SK-N-SH (cell line): ENCODE measurements at regions not wholly inside any gene's neighbourhood (a gene's known extent, or its start where the extent isn't known, plus 50 kb on each side); places are given as distances from the start of the nearest gene placed in this dataset.

Source experiments
- CTCF ChIA-PET: fragments of 300-600, 350-600 bp; formaldehyde crosslinking; extraction: SDS; loops from one replicate; lab custom pipeline; 2021; lab: Yijun Ruan, JAX
- POLR2A ChIA-PET: fragments of 350-600 bp; sonication (Branson Sonifier 250); formaldehyde crosslinking; extraction: SDS; loops from one replicate; lab custom pipeline; 2020; ENCODE audit warnings: antibody characterized with exemption, inconsistent platforms; lab: Yijun Ruan, JAX
- DNase-seq: peaks from one replicate; pipeline ENCODE4 v3.0.0; 2012
- H2AFZ ChIP-seq: fragments of 200-600 bp; sonication (generic); 2 replicates; pipeline ENCODE4 v1.8.1; 2016; ENCODE audit warnings: antibody characterized with exemption, mild to moderate bottlenecking, low read depth
- H3F3A ChIP-seq: fragments of 200-600 bp; sonication (generic); replicated peaks from 2 replicates; pipeline ENCODE3; 2016; ENCODE audit warnings: antibody characterized with exemption, mild to moderate bottlenecking; ENCODE audit not compliant: insufficient read depth
- H3K27ac ChIP-seq, 2 experiments: fragments of 200-500 bp in 1 of 2; fragments of 200-600 bp in 1 of 2; sonication (Bioruptor generic) in 1 of 2; sonication (generic), shearing (Covaris generic) in 1 of 2; 2 replicates each; pipeline versions ENCODE4 v1.5.1 to v1.6.1; 2014 to 2016; ENCODE audit warnings: low read depth in 2 of 2, inconsistent platforms in 1 of 2, low read length in 1 of 2, mild to moderate bottlenecking in 1 of 2, mixed read lengths in 1 of 2
- H3K27me3 ChIP-seq: fragments of 200-600 bp; sonication (generic), shearing (Covaris generic); 2 replicates; pipeline ENCODE4 v1.6.1; 2016; ENCODE audit warnings: mixed run types; ENCODE audit not compliant: insufficient read depth
- H3K36me3 ChIP-seq, 2 experiments: fragments of 200-500 bp in 1 of 2; fragments of 200-600 bp in 1 of 2; sonication (Bioruptor generic) in 1 of 2; sonication (generic) in 1 of 2; replicated peaks in 1 of 2; 2 replicates each; pipeline versions ENCODE3 to v1.5.1; 2014 to 2016; ENCODE audit warnings: low read length in 1 of 2, mild to moderate bottlenecking in 1 of 2; ENCODE audit not compliant: insufficient read depth in 2 of 2, control insufficient read depth in 1 of 2
- H3K4me1 ChIP-seq, 2 experiments: fragments of 200-500 bp in 1 of 2; fragments of 200-600 bp in 1 of 2; sonication (Bioruptor generic) in 1 of 2; sonication (generic), shearing (Covaris generic) in 1 of 2; 2 replicates each; pipeline versions ENCODE4 v1.5.1 to v1.6.1; 2014 to 2016; ENCODE audit warnings: low read depth in 1 of 2, low read length in 1 of 2, mixed run types in 1 of 2; ENCODE audit not compliant: insufficient read depth in 2 of 2, control insufficient read depth in 1 of 2
- H3K4me2 ChIP-seq: fragments of 200-600 bp; sonication (generic), shearing (Covaris generic); 2 replicates; pipeline ENCODE4 v1.6.1; 2017; ENCODE audit warnings: mixed run types
- H3K4me3 ChIP-seq, 2 experiments: fragments of 200-500 bp in 1 of 2; fragments of 200-600 bp in 1 of 2; sonication (Bioruptor generic) in 1 of 2; sonication (generic), shearing (Covaris generic) in 1 of 2; 2 replicates each; pipeline versions ENCODE4 v1.5.1 to v1.8.1; 2014 to 2016; ENCODE audit warnings: low read depth in 2 of 2, inconsistent platforms in 1 of 2, low read length in 1 of 2, mild to moderate bottlenecking in 1 of 2, mixed read lengths in 1 of 2, moderate library complexity in 1 of 2
- H3K79me2 ChIP-seq: fragments of 200-600 bp; sonication (generic); 2 replicates; pipeline ENCODE4 v1.8.1; 2017; ENCODE audit warnings: mild to moderate bottlenecking; ENCODE audit not compliant: insufficient read depth
- H3K9ac ChIP-seq: fragments of 200-600 bp; sonication (generic); 2 replicates; pipeline ENCODE4 v1.6.1; 2017; ENCODE audit warnings: mixed run types
- H3K9me2 ChIP-seq: fragments of 200-600 bp; sonication (generic); 2 replicates; pipeline ENCODE4 v1.6.1; 2017; ENCODE audit warnings: mixed run types
- H3K9me3 ChIP-seq: fragments of 200-600 bp; sonication (generic); 2 replicates; pipeline ENCODE4 v1.6.1; 2017; ENCODE audit warnings: mixed run types, mild to moderate bottlenecking, moderate library complexity
- H4K20me1 ChIP-seq: fragments of 200-600 bp; sonication (generic); 2 replicates; pipeline ENCODE4 v1.6.1; 2017; ENCODE audit warnings: mild to moderate bottlenecking, mixed run types; ENCODE audit not compliant: insufficient read depth
- CHD2 ChIP-seq: fragments of 150-350 bp; IDR thresholded peaks from 2 replicates; pipeline ENCODE4 v1.6.1; 2018; ENCODE audit warnings: low read length; ENCODE audit not compliant: partially characterized antibody
- EP300 ChIP-seq, 2 experiments: IDR thresholded peaks; 2 replicates each; pipeline versions ENCODE4 v1.4.0 to v1.6.1; 2012; ENCODE audit warnings: borderline replicate concordance in 1 of 2, low read depth in 1 of 2, low read length in 1 of 2
- EZH2phosphoT487 ChIP-seq: fragments of 200-600 bp; sonication (generic); IDR thresholded peaks from 2 replicates; pipeline ENCODE4 v1.6.1; 2017; ENCODE audit warnings: low read depth, mixed run types, mild to moderate bottlenecking, antibody characterized with exemption, moderate library complexity, borderline replicate concordance
- FOSL2 ChIP-seq: IDR thresholded peaks from 2 replicates; pipeline ENCODE4 v1.4.0; 2012; ENCODE audit warnings: low read depth, mild to moderate bottlenecking, moderate library complexity, borderline replicate concordance
- FOXM1 ChIP-seq: IDR thresholded peaks from 2 replicates; pipeline ENCODE4 v1.4.0; 2012; ENCODE audit warnings: low read depth, mild to moderate bottlenecking
- GABPA ChIP-seq: IDR thresholded peaks from 2 replicates; pipeline ENCODE4 v1.4.0; 2012; ENCODE audit warnings: low read depth, mild to moderate bottlenecking
- GATA2 ChIP-seq: sonication (generic); formaldehyde crosslinking; IDR thresholded peaks from 2 replicates; pipeline ENCODE4 v1.5.0; 2020; ENCODE audit warnings: mild to moderate bottlenecking, missing genetic modification reagents
- JUND ChIP-seq: IDR thresholded peaks from 2 replicates; pipeline ENCODE4 v1.4.0; 2012
- MEF2A ChIP-seq: IDR thresholded peaks from 2 replicates; pipeline ENCODE4 v1.4.0; 2012; ENCODE audit warnings: low read depth, borderline replicate concordance
- MXI1 ChIP-seq: IDR thresholded peaks from 2 replicates; pipeline ENCODE4 v1.6.1; 2012; ENCODE audit warnings: mild to moderate bottlenecking, low read depth, low read length, improper control_type of control experiment
- NFIC ChIP-seq: IDR thresholded peaks from 2 replicates; pipeline ENCODE4 v1.4.0; 2012; ENCODE audit warnings: borderline replicate concordance
- NRF1 ChIP-seq: IDR thresholded peaks from 2 replicates; pipeline ENCODE4 v1.6.1; 2012; ENCODE audit warnings: low read depth, mild to moderate bottlenecking, low read length
- POLR2AphosphoS5 ChIP-seq: IDR thresholded peaks from 2 replicates; pipeline ENCODE4 v1.6.1; 2012; ENCODE audit warnings: low read depth, low read length
- RCOR1 ChIP-seq: fragments of 150-350 bp; IDR thresholded peaks from 2 replicates; pipeline ENCODE4 v1.6.1; 2017; ENCODE audit warnings: antibody characterized with exemption, low read length
- RFX5 ChIP-seq: IDR thresholded peaks from 2 replicates; pipeline ENCODE4 v1.6.1; 2012; ENCODE audit warnings: mild to moderate bottlenecking, improper control_type of control experiment, low read length
- RXRA ChIP-seq: IDR thresholded peaks from 2 replicates; pipeline ENCODE4 v1.4.0; 2012; ENCODE audit warnings: low read depth, mild to moderate bottlenecking, borderline replicate concordance
- SIN3A ChIP-seq: IDR thresholded peaks from 2 replicates; pipeline ENCODE4 v1.6.1; 2012; ENCODE audit warnings: low read depth, mild to moderate bottlenecking, low read length, moderate library complexity, borderline replicate concordance
- SMC3 ChIP-seq: IDR thresholded peaks from 2 replicates; pipeline ENCODE4 v1.6.1; 2012; ENCODE audit warnings: low read depth, low read length, improper control_type of control experiment
- TAF1 ChIP-seq: IDR thresholded peaks from 2 replicates; pipeline ENCODE4 v1.6.1; 2012; ENCODE audit warnings: low read depth, mild to moderate bottlenecking, low read length, moderate library complexity, borderline replicate concordance
- TCF12 ChIP-seq: IDR thresholded peaks from 2 replicates; pipeline ENCODE4 v1.4.0; 2012
- TEAD4 ChIP-seq: IDR thresholded peaks from 2 replicates; pipeline ENCODE4 v1.4.0; 2012; ENCODE audit warnings: mild to moderate bottlenecking, borderline replicate concordance; ENCODE audit not compliant: insufficient read depth
- WGBS: methylation state at CpG from one replicate; pipeline ENCODE4 v1.1.6; 2017; ENCODE audit warnings: low lambda C conversion rate; 5-methylcytosine and 5-hydroxymethylcytosine counted together
- TF ChIP-seq, protein P1 (sequence below): IDR thresholded peaks from 2 replicates; pipeline ENCODE4; 2012
- TF ChIP-seq, protein P2 (sequence below): IDR thresholded peaks from 2 replicates; pipeline ENCODE4 v1.4.0; 2012; ENCODE audit warnings: low read depth
- TF ChIP-seq, protein P3 (sequence below): IDR thresholded peaks from 2 replicates; pipeline ENCODE4 v1.4.0; 2012; ENCODE audit warnings: low read depth, borderline replicate concordance

DNA sequence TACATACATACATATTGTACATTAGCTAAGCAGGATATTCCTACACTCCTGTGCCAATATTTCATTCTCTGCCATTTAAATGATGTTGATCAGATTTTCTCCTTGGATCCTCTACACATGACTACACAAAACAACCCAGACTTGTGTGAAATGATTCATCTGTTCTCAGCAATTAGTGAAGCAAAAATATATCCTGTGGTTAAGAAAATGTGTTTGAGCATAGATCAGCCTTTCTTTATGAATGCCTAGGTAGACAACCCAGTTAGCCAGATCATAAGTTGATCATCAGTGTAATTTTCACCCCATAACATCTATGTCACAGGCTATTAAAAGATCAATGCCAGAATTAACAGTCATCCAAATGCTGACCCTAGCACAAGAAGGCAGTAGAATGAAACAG, 275.2 kb upstream of the EDNRB start:
- CTCF ChIA-PET, result interaction anchor here (1.4 kb wide), 1 partner anchor 15 kb away, joined by 5 read pairs; no protein-coding TSS in a partner anchor
- DNase-seq, result no peak
- no peaks in the 10 kb centered on the region for H3K9me3 ChIP-seq
- no peaks in the 10 kb centered on the region for H4K20me1 ChIP-seq
- H3K36me3 ChIP-seq, result no peaks in the 10 kb centered on the region
- no peak overlapping the region for H3K9ac ChIP-seq
- H2AFZ ChIP-seq, result no peak overlapping the region; the same call in 1 of the 2 replicates
- no peaks in the 10 kb centered on the region for H3K27me3 ChIP-seq
- no peak overlapping the region for H3K4me3 ChIP-seq
- no peak overlapping the region; a peak in 1 of 4 replicates for H3K27ac ChIP-seq
- H3K79me2 ChIP-seq, result no peaks in the 10 kb centered on the region
- H3K9me2 ChIP-seq, result no peaks in the 10 kb centered on the region; the same call in 1 of the 2 replicates
- H3F3A ChIP-seq, result peaks cover 6% of the 10 kb centered on the region
- TF ChIP-seq FOSL2, result no peak
- no peak for TF ChIP-seq NRF1
- no peak for TF ChIP-seq POLR2AphosphoS5
- TF ChIP-seq SMC3, result no peak
- TF ChIP-seq SIN3A, result no peak
- no peak for TF ChIP-seq RFX5
- TF ChIP-seq MEF2A, result no peak
- no peak for TF ChIP-seq MXI1
- TF ChIP-seq TAF1, result no peak
- no peak for TF ChIP-seq GATA2 (CRISPR knock-in tag)
- no peak for TF ChIP-seq CHD2
- H3K4me2 ChIP-seq, result no peak overlapping the region
- H3K4me1 ChIP-seq, result peaks cover 0 to 28% of the 10 kb centered on the region in 2 experiments; a peak in 1 of 4 replicates
- POLR2A ChIA-PET, result no interaction called here

DNA sequence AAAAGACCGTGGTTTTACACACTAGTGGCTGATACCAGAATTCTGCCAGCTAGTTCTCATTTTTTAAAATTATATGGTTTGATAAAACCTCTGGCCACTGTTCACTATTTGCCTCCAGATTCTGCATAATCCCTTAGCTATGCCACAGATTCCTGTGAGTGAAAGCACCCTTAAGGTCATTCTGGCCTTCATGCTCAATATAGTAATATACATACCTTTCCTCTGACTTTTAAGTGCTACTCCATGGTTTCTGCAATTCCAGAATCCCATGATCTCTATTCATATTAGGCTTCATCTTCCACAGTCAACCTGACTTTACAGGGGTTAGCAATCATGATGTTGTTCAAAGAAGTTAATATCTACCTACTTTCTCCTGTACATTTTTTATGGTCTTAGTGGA, 274.1 kb upstream of the EDNRB start:
- H3K9ac ChIP-seq, result no peak overlapping the region
- no peaks in the 10 kb centered on the region for H3K36me3 ChIP-seq
- H3K4me2 ChIP-seq, result no peak overlapping the region
- H3F3A ChIP-seq, result peaks cover 6% of the 10 kb centered on the region
- H3K4me1 ChIP-seq, result peaks cover 0 to 28% of the 10 kb centered on the region in 2 experiments; a peak in 1 of 4 replicates
- H3K27ac ChIP-seq, result no peak overlapping the region; a peak in 1 of 4 replicates
- H3K9me3 ChIP-seq, result no peaks in the 10 kb centered on the region
- no peak overlapping the region for H3K4me3 ChIP-seq
- H2AFZ ChIP-seq, result no peak overlapping the region
- DNase-seq, result no peak
- CTCF ChIA-PET, result interaction anchor here (1.4 kb wide), 1 partner anchor 14 kb away, joined by 5 read pairs; no protein-coding TSS in a partner anchor
- no peaks in the 10 kb centered on the region; the same call in 1 of the 2 replicates for H3K9me2 ChIP-seq
- no peaks in the 10 kb centered on the region for H3K79me2 ChIP-seq
- no peaks in the 10 kb centered on the region for H3K27me3 ChIP-seq
- 50% methylated on average over 1 of the region's 1 CpG for WGBS
- H4K20me1 ChIP-seq, result no peaks in the 10 kb centered on the region
- TF ChIP-seq, protein P1, sequence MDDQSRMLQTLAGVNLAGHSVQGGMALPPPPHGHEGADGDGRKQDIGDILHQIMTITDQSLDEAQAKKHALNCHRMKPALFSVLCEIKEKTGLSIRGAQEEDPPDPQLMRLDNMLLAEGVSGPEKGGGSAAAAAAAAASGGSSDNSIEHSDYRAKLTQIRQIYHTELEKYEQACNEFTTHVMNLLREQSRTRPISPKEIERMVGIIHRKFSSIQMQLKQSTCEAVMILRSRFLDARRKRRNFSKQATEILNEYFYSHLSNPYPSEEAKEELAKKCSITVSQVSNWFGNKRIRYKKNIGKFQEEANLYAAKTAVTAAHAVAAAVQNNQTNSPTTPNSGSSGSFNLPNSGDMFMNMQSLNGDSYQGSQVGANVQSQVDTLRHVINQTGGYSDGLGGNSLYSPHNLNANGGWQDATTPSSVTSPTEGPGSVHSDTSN, result no peak
- no peak for TF ChIP-seq RCOR1
- no peak for TF ChIP-seq FOXM1
- TF ChIP-seq GABPA, result no peak
- no peak for TF ChIP-seq MXI1
- no peak for TF ChIP-seq POLR2AphosphoS5
- TF ChIP-seq FOSL2, result peak; percentile 43; the same call in 1 of the 2 replicates
- TF ChIP-seq, protein P2, sequence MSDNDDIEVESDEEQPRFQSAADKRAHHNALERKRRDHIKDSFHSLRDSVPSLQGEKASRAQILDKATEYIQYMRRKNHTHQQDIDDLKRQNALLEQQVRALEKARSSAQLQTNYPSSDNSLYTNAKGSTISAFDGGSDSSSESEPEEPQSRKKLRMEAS, result no peak
- TF ChIP-seq RXRA, result 0 out of 2 replicates have a peak, but pooled peaks have one; percentile 14
- TF ChIP-seq, protein P3, sequence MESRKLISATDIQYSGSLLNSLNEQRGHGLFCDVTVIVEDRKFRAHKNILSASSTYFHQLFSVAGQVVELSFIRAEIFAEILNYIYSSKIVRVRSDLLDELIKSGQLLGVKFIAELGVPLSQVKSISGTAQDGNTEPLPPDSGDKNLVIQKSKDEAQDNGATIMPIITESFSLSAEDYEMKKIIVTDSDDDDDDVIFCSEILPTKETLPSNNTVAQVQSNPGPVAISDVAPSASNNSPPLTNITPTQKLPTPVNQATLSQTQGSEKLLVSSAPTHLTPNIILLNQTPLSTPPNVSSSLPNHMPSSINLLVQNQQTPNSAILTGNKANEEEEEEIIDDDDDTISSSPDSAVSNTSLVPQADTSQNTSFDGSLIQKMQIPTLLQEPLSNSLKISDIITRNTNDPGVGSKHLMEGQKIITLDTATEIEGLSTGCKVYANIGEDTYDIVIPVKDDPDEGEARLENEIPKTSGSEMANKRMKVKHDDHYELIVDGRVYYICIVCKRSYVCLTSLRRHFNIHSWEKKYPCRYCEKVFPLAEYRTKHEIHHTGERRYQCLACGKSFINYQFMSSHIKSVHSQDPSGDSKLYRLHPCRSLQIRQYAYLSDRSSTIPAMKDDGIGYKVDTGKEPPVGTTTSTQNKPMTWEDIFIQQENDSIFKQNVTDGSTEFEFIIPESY, result no peak
- peak; percentile 15; the same call in 1 of the 2 replicates for TF ChIP-seq TEAD4
- peak in 1 of 2 experiments; percentile 57; a peak in 1 of 4 replicates for TF ChIP-seq EP300 (IDR thresholded peaks at IDR 0.05; ENCODE audit: borderline replicate concordance in 1 of 2, low read depth in 1 of 2, low read length in 1 of 2)
- no peak for TF ChIP-seq MEF2A
- TF ChIP-seq TCF12, result peak; percentile 30; the same call in 1 of the 2 replicates
- no peak for TF ChIP-seq EZH2phosphoT487
- TF ChIP-seq JUND, result peak; percentile 35; the same call in 1 of the 2 replicates
- TF ChIP-seq RFX5, result no peak
- no peak for TF ChIP-seq CHD2
- no peak for TF ChIP-seq NFIC
- POLR2A ChIA-PET, result no interaction called here
